SK-N-SH (cell line): ENCODE measurements at regions not wholly inside any gene's neighbourhood (a gene's known extent, or its start where the extent isn't known, plus 50 kb on each side); places are given as distances from the start of the nearest gene placed in this dataset.

Experiments
- CTCF ChIA-PET: fragments of 300-600, 350-600 bp; formaldehyde crosslinking; extraction: SDS; loops from one replicate; lab custom pipeline; 2021; lab: Yijun Ruan, JAX
- POLR2A ChIA-PET: fragments of 350-600 bp; sonication (Branson Sonifier 250); formaldehyde crosslinking; extraction: SDS; loops from one replicate; lab custom pipeline; 2020; ENCODE audit warnings: antibody characterized with exemption, inconsistent platforms; lab: Yijun Ruan, JAX
- DNase-seq: peaks from one replicate; pipeline ENCODE4 v3.0.0; 2012
- H2AFZ ChIP-seq: fragments of 200-600 bp; sonication (generic); 2 replicates; pipeline ENCODE4 v1.8.1; 2016; ENCODE audit warnings: antibody characterized with exemption, mild to moderate bottlenecking, low read depth
- H3F3A ChIP-seq: fragments of 200-600 bp; sonication (generic); replicated peaks from 2 replicates; pipeline ENCODE3; 2016; ENCODE audit warnings: antibody characterized with exemption, mild to moderate bottlenecking; ENCODE audit not compliant: insufficient read depth
- H3K27ac ChIP-seq, 2 experiments: fragments of 200-500 bp in 1 of 2; fragments of 200-600 bp in 1 of 2; sonication (Bioruptor generic) in 1 of 2; sonication (generic), shearing (Covaris generic) in 1 of 2; 2 replicates each; pipeline versions ENCODE4 v1.5.1 to v1.6.1; 2014 to 2016; ENCODE audit warnings: low read depth in 2 of 2, inconsistent platforms in 1 of 2, low read length in 1 of 2, mild to moderate bottlenecking in 1 of 2, mixed read lengths in 1 of 2
- H3K27me3 ChIP-seq: fragments of 200-600 bp; sonication (generic), shearing (Covaris generic); 2 replicates; pipeline ENCODE4 v1.6.1; 2016; ENCODE audit warnings: mixed run types; ENCODE audit not compliant: insufficient read depth
- H3K36me3 ChIP-seq, 2 experiments: fragments of 200-500 bp in 1 of 2; fragments of 200-600 bp in 1 of 2; sonication (Bioruptor generic) in 1 of 2; sonication (generic) in 1 of 2; replicated peaks in 1 of 2; 2 replicates each; pipeline versions ENCODE3 to v1.5.1; 2014 to 2016; ENCODE audit warnings: low read length in 1 of 2, mild to moderate bottlenecking in 1 of 2; ENCODE audit not compliant: insufficient read depth in 2 of 2, control insufficient read depth in 1 of 2
- H3K4me1 ChIP-seq, 2 experiments: fragments of 200-500 bp in 1 of 2; fragments of 200-600 bp in 1 of 2; sonication (Bioruptor generic) in 1 of 2; sonication (generic), shearing (Covaris generic) in 1 of 2; 2 replicates each; pipeline versions ENCODE4 v1.5.1 to v1.6.1; 2014 to 2016; ENCODE audit warnings: low read depth in 1 of 2, low read length in 1 of 2, mixed run types in 1 of 2; ENCODE audit not compliant: insufficient read depth in 2 of 2, control insufficient read depth in 1 of 2
- H3K4me2 ChIP-seq: fragments of 200-600 bp; sonication (generic), shearing (Covaris generic); 2 replicates; pipeline ENCODE4 v1.6.1; 2017; ENCODE audit warnings: mixed run types
- H3K4me3 ChIP-seq, 2 experiments: fragments of 200-500 bp in 1 of 2; fragments of 200-600 bp in 1 of 2; sonication (Bioruptor generic) in 1 of 2; sonication (generic), shearing (Covaris generic) in 1 of 2; 2 replicates each; pipeline versions ENCODE4 v1.5.1 to v1.8.1; 2014 to 2016; ENCODE audit warnings: low read depth in 2 of 2, inconsistent platforms in 1 of 2, low read length in 1 of 2, mild to moderate bottlenecking in 1 of 2, mixed read lengths in 1 of 2, moderate library complexity in 1 of 2
- H3K79me2 ChIP-seq: fragments of 200-600 bp; sonication (generic); 2 replicates; pipeline ENCODE4 v1.8.1; 2017; ENCODE audit warnings: mild to moderate bottlenecking; ENCODE audit not compliant: insufficient read depth
- H3K9ac ChIP-seq: fragments of 200-600 bp; sonication (generic); 2 replicates; pipeline ENCODE4 v1.6.1; 2017; ENCODE audit warnings: mixed run types
- H3K9me2 ChIP-seq: fragments of 200-600 bp; sonication (generic); 2 replicates; pipeline ENCODE4 v1.6.1; 2017; ENCODE audit warnings: mixed run types
- H3K9me3 ChIP-seq: fragments of 200-600 bp; sonication (generic); 2 replicates; pipeline ENCODE4 v1.6.1; 2017; ENCODE audit warnings: mixed run types, mild to moderate bottlenecking, moderate library complexity
- H4K20me1 ChIP-seq: fragments of 200-600 bp; sonication (generic); 2 replicates; pipeline ENCODE4 v1.6.1; 2017; ENCODE audit warnings: mild to moderate bottlenecking, mixed run types; ENCODE audit not compliant: insufficient read depth
- CHD2 ChIP-seq: fragments of 150-350 bp; IDR thresholded peaks from 2 replicates; pipeline ENCODE4 v1.6.1; 2018; ENCODE audit warnings: low read length; ENCODE audit not compliant: partially characterized antibody
- CTCF ChIP-seq: fragments of 200-600 bp; sonication (generic); IDR thresholded peaks from 2 replicates; pipeline ENCODE4 v1.6.1; 2017; ENCODE audit warnings: antibody characterized with exemption, mild to moderate bottlenecking, moderate library complexity
- ELF1 ChIP-seq: IDR thresholded peaks from 2 replicates; pipeline ENCODE4 v1.4.0; 2012
- EP300 ChIP-seq, 2 experiments: IDR thresholded peaks; 2 replicates each; pipeline versions ENCODE4 v1.4.0 to v1.6.1; 2012; ENCODE audit warnings: borderline replicate concordance in 1 of 2, low read depth in 1 of 2, low read length in 1 of 2
- EZH2phosphoT487 ChIP-seq: fragments of 200-600 bp; sonication (generic); IDR thresholded peaks from 2 replicates; pipeline ENCODE4 v1.6.1; 2017; ENCODE audit warnings: low read depth, mixed run types, mild to moderate bottlenecking, antibody characterized with exemption, moderate library complexity, borderline replicate concordance
- FOSL2 ChIP-seq: IDR thresholded peaks from 2 replicates; pipeline ENCODE4 v1.4.0; 2012; ENCODE audit warnings: low read depth, mild to moderate bottlenecking, moderate library complexity, borderline replicate concordance
- FOXJ3 ChIP-seq: sonication (generic); formaldehyde crosslinking; IDR thresholded peaks from 2 replicates; pipeline ENCODE4 v1.5.1; 2020; ENCODE audit warnings: mild to moderate bottlenecking, missing genetic modification reagents
- GABPA ChIP-seq: IDR thresholded peaks from 2 replicates; pipeline ENCODE4 v1.4.0; 2012; ENCODE audit warnings: low read depth, mild to moderate bottlenecking
- GATA2 ChIP-seq: sonication (generic); formaldehyde crosslinking; IDR thresholded peaks from 2 replicates; pipeline ENCODE4 v1.5.0; 2020; ENCODE audit warnings: mild to moderate bottlenecking, missing genetic modification reagents
- JUND ChIP-seq: IDR thresholded peaks from 2 replicates; pipeline ENCODE4 v1.4.0; 2012
- MAX ChIP-seq: IDR thresholded peaks from 2 replicates; pipeline ENCODE4 v1.4.0; 2012; ENCODE audit warnings: low read depth
- MEF2A ChIP-seq: IDR thresholded peaks from 2 replicates; pipeline ENCODE4 v1.4.0; 2012; ENCODE audit warnings: low read depth, borderline replicate concordance
- MXI1 ChIP-seq: IDR thresholded peaks from 2 replicates; pipeline ENCODE4 v1.6.1; 2012; ENCODE audit warnings: mild to moderate bottlenecking, low read depth, low read length, improper control_type of control experiment
- NFIC ChIP-seq: IDR thresholded peaks from 2 replicates; pipeline ENCODE4 v1.4.0; 2012; ENCODE audit warnings: borderline replicate concordance
- RAD21 ChIP-seq: IDR thresholded peaks from 2 replicates; pipeline ENCODE4 v1.6.1; 2012; ENCODE audit warnings: mild to moderate bottlenecking, low read length
- SIN3A ChIP-seq: IDR thresholded peaks from 2 replicates; pipeline ENCODE4 v1.6.1; 2012; ENCODE audit warnings: low read depth, mild to moderate bottlenecking, low read length, moderate library complexity, borderline replicate concordance
- SMC3 ChIP-seq: IDR thresholded peaks from 2 replicates; pipeline ENCODE4 v1.6.1; 2012; ENCODE audit warnings: low read depth, low read length, improper control_type of control experiment
- TCF12 ChIP-seq: IDR thresholded peaks from 2 replicates; pipeline ENCODE4 v1.4.0; 2012
- USF1 ChIP-seq: IDR thresholded peaks from 2 replicates; pipeline ENCODE4 v1.4.0; 2012; ENCODE audit warnings: low read depth, borderline replicate concordance
- YY1 ChIP-seq: IDR thresholded peaks from 2 replicates; pipeline ENCODE4 v1.4.0; 2012; ENCODE audit warnings: low read depth, mild to moderate bottlenecking
- WGBS: methylation state at CpG from one replicate; pipeline ENCODE4 v1.1.6; 2017; ENCODE audit warnings: low lambda C conversion rate; 5-methylcytosine and 5-hydroxymethylcytosine counted together
- TF ChIP-seq, protein P1 (sequence below): IDR thresholded peaks from 2 replicates; pipeline ENCODE4; 2012
- TF ChIP-seq, protein P2 (sequence below): fragments of 150-350 bp; IDR thresholded peaks from 2 replicates; pipeline ENCODE4 v1.6.1; 2017; ENCODE audit warnings: antibody characterized with exemption, low read length, low read depth, borderline replicate concordance

DNA sequence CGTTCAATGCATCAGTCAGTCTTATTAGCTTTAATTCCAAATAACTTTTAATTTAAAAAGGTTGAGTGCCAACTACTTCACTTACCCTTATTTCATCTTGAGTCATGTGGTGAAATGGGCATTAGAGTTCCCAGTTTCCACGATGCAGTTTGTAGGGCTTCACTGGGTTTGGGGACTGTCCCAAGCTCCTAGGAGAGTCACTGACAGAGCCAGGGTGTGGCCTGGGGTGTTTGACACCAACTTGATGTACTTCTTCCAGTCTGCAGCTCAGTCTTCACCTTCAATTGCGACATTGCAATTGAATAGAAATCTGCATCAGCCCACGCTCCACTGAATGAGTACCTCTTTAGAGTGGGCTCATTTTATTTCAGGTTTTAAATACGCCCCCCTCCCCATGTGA lies 165.3 kb downstream of the ARL4C start:
- TF ChIP-seq MXI1 (no peak), MEF2A (no peak), USF1 (no peak), ELF1 (no peak), GATA2 (CRISPR knock-in tag) (no peak), EZH2phosphoT487 (no peak), SMC3 (no peak), TCF12 (no peak), SIN3A (no peak), GABPA (no peak), CTCF (no peak), YY1 (no peak), JUND (no peak), MAX (no peak)
- TF ChIP-seq, protein P1, sequence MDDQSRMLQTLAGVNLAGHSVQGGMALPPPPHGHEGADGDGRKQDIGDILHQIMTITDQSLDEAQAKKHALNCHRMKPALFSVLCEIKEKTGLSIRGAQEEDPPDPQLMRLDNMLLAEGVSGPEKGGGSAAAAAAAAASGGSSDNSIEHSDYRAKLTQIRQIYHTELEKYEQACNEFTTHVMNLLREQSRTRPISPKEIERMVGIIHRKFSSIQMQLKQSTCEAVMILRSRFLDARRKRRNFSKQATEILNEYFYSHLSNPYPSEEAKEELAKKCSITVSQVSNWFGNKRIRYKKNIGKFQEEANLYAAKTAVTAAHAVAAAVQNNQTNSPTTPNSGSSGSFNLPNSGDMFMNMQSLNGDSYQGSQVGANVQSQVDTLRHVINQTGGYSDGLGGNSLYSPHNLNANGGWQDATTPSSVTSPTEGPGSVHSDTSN = no peak
- H3K36me3 ChIP-seq = no peaks in the 10 kb centered on the region
- DNase-seq = no peak
- POLR2A ChIA-PET = no interaction called here
- no peaks in the 10 kb centered on the region for H3K79me2 ChIP-seq
- H3K4me2 ChIP-seq = no peak overlapping the region
- no peaks in the 10 kb centered on the region for H3F3A ChIP-seq
- H2AFZ ChIP-seq = no peak overlapping the region
- no peaks in the 10 kb centered on the region for H4K20me1 ChIP-seq
- H3K27me3 ChIP-seq = no peaks in the 10 kb centered on the region
- H3K9me2 ChIP-seq = no peaks in the 10 kb centered on the region
- H3K9ac ChIP-seq = no peak overlapping the region
- WGBS = 81% methylated on average over 5 of the region's 5 CpGs
- H3K4me1 ChIP-seq = peaks cover 0 to 43% of the 10 kb centered on the region in 2 experiments; a peak in 2 of 4 replicates
- H3K4me3 ChIP-seq = no peak overlapping the region
- no peaks in the 10 kb centered on the region for H3K9me3 ChIP-seq
- CTCF ChIA-PET = no interaction called here
- no peak overlapping the region for H3K27ac ChIP-seq

DNA sequence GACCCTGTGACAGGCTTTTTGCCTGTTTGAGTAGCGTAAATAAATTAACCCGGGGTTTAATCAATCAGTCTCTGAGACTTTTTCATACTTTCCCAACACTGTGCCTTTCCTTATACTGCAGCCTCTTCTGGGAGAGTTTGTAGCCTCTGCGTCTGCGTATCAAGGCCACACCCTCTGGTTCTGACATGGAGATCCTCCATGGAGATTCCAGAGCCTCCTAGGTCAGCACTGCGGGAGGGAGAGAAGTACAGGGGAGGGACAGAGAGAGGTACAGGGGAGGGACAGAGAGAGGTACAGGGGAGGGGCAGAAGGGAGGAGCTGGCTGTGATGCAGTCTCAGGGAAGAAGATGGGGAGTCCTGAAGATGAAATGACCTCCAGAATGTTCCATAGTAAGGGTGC lies 166.0 kb downstream of the ARL4C start:
- Histone ChIP-seq H3F3A (no peaks in the 10 kb centered on the region), H3K4me3 (no peak overlapping the region), H3K27me3 (no peaks in the 10 kb centered on the region), H3K9ac (no peak overlapping the region), H3K4me2 (no peak overlapping the region), H3K27ac (no peak overlapping the region), H3K9me3 (no peaks in the 10 kb centered on the region), H2AFZ (no peak overlapping the region), H3K36me3 (no peaks in the 10 kb centered on the region), H3K9me2 (no peaks in the 10 kb centered on the region), H3K4me1 (peaks cover 0 to 36% of the 10 kb centered on the region in 2 experiments; a peak in 2 of 4 replicates), H3K79me2 (no peaks in the 10 kb centered on the region), H4K20me1 (no peaks in the 10 kb centered on the region)
- WGBS = 94% methylated on average over 5 of the region's 5 CpGs
- ChIA-PET CTCF (no interaction called here), POLR2A (no interaction called here)
- no peak for TF ChIP-seq MXI1
- TF ChIP-seq MEF2A = no peak
- TF ChIP-seq JUND = no peak
- no peak for TF ChIP-seq EP300 (IDR thresholded peaks at IDR 0.05; ENCODE audit: borderline replicate concordance in 1 of 2, low read depth in 1 of 2, low read length in 1 of 2)
- TF ChIP-seq SIN3A = no peak
- TF ChIP-seq CHD2 = no peak
- TF ChIP-seq FOXJ3 = no peak
- TF ChIP-seq, protein P2, sequence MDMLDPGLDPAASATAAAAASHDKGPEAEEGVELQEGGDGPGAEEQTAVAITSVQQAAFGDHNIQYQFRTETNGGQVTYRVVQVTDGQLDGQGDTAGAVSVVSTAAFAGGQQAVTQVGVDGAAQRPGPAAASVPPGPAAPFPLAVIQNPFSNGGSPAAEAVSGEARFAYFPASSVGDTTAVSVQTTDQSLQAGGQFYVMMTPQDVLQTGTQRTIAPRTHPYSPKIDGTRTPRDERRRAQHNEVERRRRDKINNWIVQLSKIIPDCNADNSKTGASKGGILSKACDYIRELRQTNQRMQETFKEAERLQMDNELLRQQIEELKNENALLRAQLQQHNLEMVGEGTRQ = no peak
- TF ChIP-seq RAD21 = no peak
- no peak for TF ChIP-seq ELF1
- TF ChIP-seq NFIC = no peak
- TF ChIP-seq TCF12 = no peak
- TF ChIP-seq FOSL2 = no peak
- TF ChIP-seq CTCF = no peak
- no peak for TF ChIP-seq MAX
- TF ChIP-seq GABPA = no peak
- DNase-seq = no peak
